Superior temporal gyrus (tissue), 1 donor: ENCODE measurements at regions not wholly inside any gene's neighbourhood (a gene's known extent, or its start where the extent isn't known, plus 50 kb on each side); places are given as distances from the start of the nearest gene placed in this dataset.

Experiments
- DNase-seq: peaks from one replicate; pipeline ENCODE4 v3.0.0-alpha.2; 2016; ENCODE audit errors: extremely low spot score

GRCh38 chr6:164168595-164168994 lies 754.1 kb downstream of the QKI start:
- no peak for DNase-seq

GRCh38 chr6:164167873-164168405 lies 753.4 kb downstream of the QKI start:
- DNase-seq = peak; percentile 53

- DNase-seq = no peak
These were observed 752.5 kb downstream of the QKI start for GRCh38 chr6:164166996-164167395.

- DNase-seq = no peak
These were observed 752.0 kb downstream of the QKI start for GRCh38 chr6:164166515-164166914.

- DNase-seq = peak; percentile 44
These were observed 750.4 kb downstream of the QKI start for GRCh38 chr6:164164876-164165275.

- DNase-seq = no peak
These were observed 748.7 kb downstream of the QKI start for GRCh38 chr6:164163239-164163638.

GRCh38 chr6:164159061-164159460 lies 744.5 kb downstream of the QKI start:
- no peak for DNase-seq

GRCh38 chr6:164154588-164154987 lies 740.1 kb downstream of the QKI start:
- DNase-seq = no peak

- no peak for DNase-seq
These were observed 738.1 kb downstream of the QKI start for GRCh38 chr6:164152611-164153010.

- DNase-seq = peak; percentile 81
These were observed 736.9 kb downstream of the QKI start for GRCh38 chr6:164151161-164152120.

- no peak for DNase-seq
These were observed 735.7 kb downstream of the QKI start for GRCh38 chr6:164150232-164150631.

GRCh38 chr6:164148788-164149187 lies 734.3 kb downstream of the QKI start:
- DNase-seq = no peak

GRCh38 chr6:164144316-164144715 lies 729.8 kb downstream of the QKI start:
- no peak for DNase-seq

GRCh38 chr6:164142322-164142721 lies 727.8 kb downstream of the QKI start:
- DNase-seq = no peak

GRCh38 chr6:164135511-164136132 lies 721.1 kb downstream of the QKI start:
- DNase-seq = no peak

- no peak for DNase-seq
These were observed 718.6 kb downstream of the QKI start for GRCh38 chr6:164133095-164133494.

- no peak for DNase-seq
These were observed 716.1 kb downstream of the QKI start for GRCh38 chr6:164130585-164130984.

GRCh38 chr6:164130151-164130550 lies 715.6 kb downstream of the QKI start:
- DNase-seq = peak; percentile 73

GRCh38 chr6:164129218-164129617 lies 714.7 kb downstream of the QKI start:
- no peak for DNase-seq

GRCh38 chr6:164128101-164128500 lies 713.6 kb downstream of the QKI start:
- no peak for DNase-seq

GRCh38 chr6:164124986-164125385 lies 710.5 kb downstream of the QKI start:
- no peak for DNase-seq

GRCh38 chr6:164124473-164124872 lies 710.0 kb downstream of the QKI start:
- DNase-seq = no peak

- no peak for DNase-seq
These were observed 707.6 kb downstream of the QKI start for GRCh38 chr6:164122109-164122508.
